ENCODE measurements at regions not wholly inside any gene's neighbourhood (a gene's known extent, or its start where the extent isn't known, plus 50 kb on each side); places are given as distances from the start of the nearest gene placed in this dataset.

DNA sequence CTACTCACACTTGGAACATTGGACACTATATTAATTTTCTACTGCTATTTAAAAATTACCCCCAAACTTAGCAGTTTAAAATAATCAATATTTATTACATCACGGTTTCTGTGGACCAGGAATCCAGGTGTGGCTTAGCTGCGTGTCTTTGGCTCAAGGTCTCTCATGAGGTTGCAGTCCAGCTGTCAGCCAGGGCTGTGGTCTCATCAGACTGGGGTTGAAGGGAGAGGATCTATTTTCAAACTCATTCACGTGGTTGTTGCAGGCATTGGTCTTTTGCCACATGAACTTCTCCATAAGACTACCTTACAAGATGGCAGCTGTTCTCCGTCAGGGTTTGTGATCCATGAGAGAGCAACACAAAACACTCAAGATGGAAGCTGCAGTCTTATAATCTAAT is 343.0 kb downstream of the BCAT1 start:
- DNase-seq (ENCODE audit: low read depth in 2 of 2): no peak

DNA sequence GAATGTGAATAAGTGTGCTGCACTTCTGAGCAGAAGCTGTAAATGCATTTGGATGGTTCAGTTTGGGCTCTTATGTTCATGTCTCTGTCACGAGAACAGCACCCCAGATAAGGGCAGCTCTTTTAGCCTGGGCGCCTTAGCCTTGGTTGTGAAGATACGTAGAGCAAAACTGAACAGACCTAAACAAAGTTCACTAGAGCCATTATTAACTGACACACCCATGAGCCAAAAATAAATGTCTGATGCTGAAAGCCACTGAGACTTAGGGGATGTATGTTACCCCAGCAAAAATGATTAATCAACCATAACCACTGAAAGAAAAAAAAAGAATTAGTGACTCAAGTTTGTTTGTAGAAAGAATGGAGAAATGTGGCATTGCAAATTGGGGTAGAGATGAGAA is 343.4 kb downstream of the BCAT1 start:
- DNase-seq (ENCODE audit: low read depth in 2 of 2): no peak

DNA sequence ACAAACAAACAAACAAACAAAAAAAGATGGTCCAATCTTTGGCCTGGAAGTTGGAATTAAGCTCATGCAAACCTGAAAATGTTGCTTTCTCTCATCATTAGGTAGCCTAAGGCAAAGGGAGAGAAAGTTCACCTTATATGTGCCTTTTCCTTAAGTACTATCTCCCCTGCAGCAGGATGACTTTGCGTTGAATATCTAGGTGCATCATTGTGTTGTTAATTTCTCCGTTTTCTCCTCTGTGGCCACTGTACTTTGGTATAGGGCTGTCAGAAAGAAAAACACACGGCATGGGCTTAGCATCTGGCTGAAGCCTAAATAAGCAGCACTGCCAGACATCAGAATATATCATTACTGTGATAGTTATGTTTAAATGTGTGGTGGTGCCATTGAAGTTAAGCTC is 345.5 kb downstream of the BCAT1 start:
- no peak for DNase-seq (ENCODE audit: low read depth in 2 of 2)

DNA sequence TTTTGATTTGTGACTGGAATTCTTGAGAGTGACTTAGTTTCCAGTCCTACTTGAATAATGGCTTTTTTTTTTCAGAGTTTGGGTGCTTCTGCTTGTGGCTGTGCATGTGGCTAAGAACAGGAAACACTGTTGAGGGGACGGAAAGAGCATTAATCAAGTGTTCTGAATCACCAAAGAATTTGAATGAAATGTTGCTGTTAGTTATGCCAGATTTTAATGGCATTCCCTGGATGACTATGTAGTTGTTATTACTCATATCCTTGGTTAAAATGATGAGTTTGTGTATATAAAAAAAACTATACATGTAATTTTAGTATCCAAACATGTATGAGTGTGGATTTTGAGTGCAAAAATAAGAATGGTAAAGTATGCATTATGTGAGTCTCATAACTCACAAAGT is 347.9 kb downstream of the BCAT1 start:
- peak; percentile 72 to 82 for DNase-seq (ENCODE audit: low read depth in 2 of 2)

DNA sequence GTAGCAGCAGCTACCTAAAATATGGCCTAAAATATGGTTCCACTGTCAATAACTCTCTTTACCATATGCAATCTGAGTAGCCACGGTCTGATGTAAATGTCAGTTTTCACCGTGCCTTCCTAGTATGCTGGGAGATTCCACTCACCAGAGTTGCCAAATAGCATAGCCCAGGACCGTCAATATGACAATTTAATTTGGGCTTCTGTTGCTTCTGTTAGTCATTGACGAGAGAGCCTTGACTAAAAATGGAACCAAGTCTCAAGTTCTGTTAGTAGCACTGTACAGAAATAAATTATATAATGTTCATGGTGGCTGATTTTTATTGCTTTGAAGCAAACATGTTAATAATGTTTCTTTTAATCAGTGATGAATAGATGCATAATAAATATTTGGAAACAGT is 348.4 kb downstream of the BCAT1 start:
- DNase-seq (ENCODE audit: low read depth in 2 of 2): no peak

DNA sequence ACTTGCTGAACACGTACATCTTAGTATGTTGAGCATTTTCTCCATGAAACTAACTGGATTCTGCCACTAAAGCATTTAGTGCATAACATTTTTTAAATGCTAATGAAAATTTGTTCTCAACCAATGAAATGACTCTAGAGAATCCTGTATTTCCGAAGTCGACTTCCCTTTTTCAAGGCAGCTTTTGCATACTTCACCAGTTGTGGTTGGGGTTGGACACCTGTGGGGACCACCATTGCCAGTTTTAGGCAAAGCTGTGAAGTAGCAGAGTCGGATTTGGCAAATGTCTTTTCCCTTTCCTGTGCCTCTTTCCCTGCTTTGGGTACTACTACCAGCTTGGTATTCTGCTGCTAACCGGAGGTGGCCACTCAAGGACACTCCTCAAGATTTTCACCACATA is 349.2 kb downstream of the BCAT1 start:
- no peak for DNase-seq (ENCODE audit: low read depth in 2 of 2)

DNA sequence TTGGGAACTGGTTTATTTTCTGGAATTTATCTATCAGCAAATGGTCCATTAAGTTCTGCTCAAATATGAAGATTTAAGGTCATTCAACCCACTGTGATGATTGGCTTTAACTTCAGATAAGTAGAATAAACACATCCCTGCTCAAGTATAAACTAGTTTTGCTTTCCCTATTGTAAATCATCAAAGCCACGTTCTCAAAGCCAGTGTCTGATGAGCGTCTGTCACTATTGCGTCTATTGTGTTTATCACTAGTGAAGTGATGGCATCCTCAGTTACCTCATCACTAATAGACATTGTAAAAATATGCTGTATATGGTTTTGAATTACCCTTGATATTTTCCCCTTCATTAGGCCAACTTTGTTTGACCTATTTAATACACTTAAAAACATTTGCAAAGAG is 351.3 kb downstream of the BCAT1 start:
- DNase-seq (ENCODE audit: low read depth in 2 of 2): no peak

DNA sequence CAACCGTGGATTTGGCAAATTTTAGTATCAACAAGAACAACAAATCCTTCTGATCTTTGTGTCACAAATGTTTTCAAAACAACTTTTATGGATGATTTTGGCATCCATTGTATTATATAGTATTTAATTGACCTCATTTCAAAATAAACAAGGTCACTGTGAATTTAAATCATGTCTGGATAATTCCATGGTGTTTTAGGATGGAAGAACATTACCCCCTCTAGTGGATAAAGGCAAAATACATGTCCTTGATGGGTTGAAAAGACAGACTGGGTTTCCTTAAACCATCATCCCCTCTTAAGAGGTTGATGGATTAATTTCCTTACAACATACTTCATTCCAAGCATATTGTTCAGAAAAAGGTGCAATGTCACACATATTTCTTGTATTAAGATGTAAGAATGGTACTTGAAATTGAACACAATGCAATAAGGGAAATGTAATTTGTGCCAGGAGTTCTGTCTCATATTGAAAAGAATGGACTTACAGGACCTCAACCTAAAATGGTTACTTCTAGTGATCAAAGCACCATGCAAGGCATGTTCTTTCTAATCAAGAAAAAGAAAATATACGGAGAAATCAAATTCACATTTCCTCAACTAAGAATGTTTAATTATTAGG is 352.0 kb downstream of the BCAT1 start:
- DNase-seq (ENCODE audit: low read depth in 2 of 2): peak; percentile 47 to 54

DNA sequence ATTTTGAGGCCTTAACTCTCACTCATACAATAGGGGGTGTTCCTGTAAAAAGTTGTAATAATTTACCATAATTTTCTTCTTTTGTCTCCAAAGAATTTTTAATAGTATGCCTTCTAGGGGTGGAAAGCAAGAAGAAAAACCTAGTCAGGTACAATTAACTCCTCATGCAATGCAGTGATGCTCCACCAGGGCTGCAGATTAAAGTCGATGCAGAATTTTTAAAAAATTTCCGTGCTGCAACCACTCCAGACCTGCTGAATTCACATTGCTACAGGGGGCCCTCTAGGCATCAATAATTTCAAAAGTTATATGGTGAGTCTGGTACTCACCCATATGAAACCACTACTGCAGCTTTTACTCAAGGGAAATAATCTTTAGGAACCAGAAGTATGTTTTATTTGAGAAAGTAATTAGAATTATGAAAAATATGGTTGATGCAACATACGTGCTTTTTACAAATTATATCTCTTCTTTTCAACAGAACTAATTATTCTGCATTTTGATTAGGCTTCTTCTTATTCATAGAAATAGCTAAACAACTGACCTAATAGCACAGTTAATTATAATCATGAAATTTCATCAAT is 353.2 kb downstream of the BCAT1 start:
- peak in 1 of 2 donors; percentile 23 for DNase-seq (ENCODE audit: low read depth in 2 of 2)

DNA sequence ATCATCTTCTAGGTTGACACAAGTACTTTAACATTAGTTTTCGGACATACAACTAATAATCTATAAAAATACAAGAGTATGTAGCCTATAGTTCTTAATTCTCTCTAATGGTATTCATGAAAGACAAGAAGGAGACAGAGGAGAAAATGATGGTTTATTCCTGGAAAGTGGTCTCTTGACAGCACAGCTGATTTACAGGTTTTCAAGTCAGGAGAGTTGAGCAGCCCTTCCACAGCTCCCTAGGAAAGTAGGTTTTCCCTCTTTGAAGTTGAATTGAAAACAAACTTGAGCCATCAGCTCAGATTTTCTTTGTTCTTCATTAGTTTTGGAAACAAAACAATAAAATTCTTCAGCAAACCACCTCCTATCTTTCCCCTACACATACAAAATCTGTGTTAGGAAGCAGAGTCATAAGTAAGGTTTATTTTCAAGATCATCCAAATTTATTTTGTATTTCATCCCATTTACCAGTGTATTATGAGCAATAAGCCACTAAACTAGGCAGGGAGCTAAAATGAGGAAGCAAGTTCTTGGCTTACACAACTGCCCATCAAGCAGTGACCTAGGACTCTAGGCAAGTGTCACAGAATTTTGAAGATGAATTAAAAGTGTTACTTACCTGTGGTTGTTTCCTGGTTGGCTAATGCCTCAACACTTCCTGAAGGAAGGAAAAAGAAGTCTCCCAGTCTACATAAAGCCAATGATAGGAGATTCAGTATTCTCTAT is 357.0 kb downstream of the BCAT1 start:
- DNase-seq (ENCODE audit: low read depth in 2 of 2): no peak

DNA sequence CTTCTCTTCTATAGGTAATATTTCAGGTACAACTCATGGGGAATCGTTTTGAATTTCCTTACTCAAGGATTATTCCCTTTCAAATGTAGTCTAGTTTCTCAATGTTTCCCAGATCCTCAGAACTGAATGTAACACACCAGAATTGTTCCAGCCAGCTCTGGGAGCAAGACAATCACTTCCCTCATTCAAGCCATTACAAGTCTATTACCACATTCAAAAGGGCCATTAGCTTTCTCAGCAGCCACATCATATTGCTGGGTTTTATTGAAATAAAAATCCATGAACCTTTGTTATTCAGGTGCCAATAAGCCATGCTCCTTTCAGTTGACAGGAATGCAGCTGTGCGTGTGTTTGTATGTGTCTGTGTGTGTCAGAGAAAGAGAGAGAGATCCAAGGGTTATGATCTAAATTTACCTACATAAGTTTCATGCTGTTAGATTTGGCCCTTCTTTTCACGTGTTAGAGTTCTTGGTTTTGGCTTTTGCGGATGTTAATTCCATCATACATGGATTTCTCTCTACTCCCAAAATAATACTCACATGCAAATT is 357.7 kb downstream of the BCAT1 start:
- no peak for DNase-seq (ENCODE audit: low read depth in 2 of 2)

DNA sequence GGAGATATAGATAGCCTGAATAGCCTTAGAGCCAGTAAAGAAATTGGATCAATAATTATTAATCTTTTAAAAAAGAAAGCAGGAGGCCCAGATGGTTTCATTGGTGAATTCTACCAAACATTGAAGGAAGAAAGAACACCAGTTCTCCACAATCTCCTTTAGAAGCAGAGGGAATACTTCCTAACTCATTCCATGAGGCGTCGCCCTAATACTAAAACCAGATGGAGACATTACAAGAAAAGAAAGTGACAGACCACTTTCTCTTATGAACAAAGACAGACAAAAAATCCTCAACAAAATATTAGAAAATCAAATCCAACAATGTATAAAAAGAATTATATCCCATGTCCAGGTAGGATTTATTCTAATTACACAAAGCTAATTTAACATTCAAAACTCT is 362.6 kb downstream of the BCAT1 start:
- DNase-seq (ENCODE audit: low read depth in 2 of 2): no peak

DNA sequence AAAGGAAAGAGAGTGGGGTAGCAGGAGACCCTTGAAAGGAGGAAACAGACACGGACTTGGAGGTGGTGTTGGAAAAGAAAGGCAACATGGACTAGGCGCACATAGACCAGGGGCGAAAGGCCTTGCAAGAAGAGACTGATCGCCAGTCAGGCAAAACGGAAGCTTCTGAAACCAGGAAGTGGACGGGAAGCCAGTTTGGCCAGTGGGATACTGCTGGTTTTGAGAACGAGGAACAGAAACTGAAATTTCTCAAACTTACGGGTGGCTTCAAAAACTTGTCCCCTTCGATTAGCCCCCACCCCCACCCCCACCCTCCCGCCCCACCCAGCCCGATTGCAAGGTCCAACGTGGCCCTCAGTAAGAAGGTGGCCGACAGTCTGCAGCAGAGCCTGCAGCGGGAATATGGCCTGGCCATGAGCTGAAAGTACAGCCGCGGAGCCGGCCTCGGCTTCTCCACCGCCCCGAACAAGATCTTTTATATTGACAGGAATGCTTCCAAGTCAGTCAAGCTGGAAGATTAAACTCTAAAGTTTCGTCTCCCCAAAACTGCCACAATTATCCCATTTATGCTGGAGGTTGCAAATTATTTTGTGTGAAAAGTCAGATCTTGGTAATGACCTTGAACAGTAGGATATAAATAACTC is 364.7 kb downstream of the BCAT1 start:
- no peak for DNase-seq (ENCODE audit: low read depth in 2 of 2)

DNA sequence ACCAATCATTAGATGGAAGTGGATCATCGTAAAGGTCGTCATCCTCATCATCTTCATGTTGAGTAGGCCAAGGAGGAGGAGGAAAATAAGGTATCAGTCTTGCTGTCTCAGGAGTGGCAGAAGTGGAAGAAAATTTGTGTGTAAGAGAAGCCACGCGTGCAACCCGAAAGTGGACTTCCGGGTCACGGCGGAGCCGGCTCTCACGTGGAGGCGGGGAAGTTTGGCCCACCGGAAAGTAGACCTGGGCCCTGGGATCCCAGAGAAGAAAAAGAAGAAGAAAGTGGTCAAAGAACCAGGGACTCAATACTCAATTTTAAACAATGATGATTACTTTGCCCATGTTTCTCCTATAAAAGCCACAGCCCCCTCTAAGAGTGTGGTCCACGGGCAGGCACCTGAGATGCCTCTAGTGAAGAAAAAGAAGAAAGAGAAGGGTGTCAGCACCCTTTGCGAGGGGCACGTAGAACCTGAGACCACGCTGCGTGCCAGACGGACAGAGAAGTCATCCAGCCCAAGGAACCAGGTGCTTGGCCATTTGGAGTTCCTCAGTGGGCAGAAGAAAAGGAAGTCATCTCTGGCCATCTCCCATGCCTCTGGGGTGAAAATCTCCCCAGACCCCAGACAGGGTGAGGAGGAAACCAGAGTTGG is 365.8 kb downstream of the BCAT1 start:
- DNase-seq (ENCODE audit: low read depth in 2 of 2): no peak

DNA sequence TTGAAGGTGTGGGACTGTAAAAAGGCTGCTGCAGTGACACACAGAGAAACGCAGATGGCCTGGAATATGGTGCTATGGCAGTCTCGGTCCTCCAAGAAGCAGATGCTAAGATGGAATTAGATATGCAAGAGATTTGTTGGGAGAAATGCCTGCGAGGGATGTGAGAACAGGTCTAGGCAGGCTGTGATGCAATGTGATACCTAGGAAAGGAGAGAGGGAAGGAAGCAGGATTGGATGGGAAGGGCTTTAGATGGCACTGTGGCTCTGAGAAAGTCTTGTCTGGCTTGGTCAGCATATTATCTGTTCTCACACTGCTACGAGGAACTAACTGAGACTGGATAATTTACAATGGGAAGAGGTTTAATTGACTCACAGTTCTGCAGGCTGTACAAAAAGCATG is 374.4 kb downstream of the BCAT1 start:
- DNase-seq (ENCODE audit: low read depth in 2 of 2): no peak

DNA sequence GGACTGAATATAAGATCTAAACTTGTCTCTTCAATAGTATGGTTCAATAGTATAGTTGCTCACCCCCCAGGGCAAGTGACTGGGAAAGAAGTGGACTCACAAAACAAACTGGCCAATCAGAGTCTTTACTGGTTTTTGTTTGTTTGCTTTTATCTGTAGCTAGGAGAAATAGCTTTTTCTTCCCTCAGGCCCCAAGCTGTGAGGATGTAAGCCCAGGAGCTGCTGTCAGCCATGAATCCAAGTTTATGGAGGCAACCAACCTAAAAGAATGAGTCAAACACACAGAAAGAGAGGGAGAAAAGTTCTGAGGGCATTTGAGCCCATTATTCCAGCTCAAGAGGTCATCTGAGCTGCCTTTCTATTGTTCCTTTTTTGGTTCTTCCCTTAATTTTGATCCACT is 375.3 kb downstream of the BCAT1 start:
- DNase-seq (ENCODE audit: low read depth in 2 of 2): no peak

DNA sequence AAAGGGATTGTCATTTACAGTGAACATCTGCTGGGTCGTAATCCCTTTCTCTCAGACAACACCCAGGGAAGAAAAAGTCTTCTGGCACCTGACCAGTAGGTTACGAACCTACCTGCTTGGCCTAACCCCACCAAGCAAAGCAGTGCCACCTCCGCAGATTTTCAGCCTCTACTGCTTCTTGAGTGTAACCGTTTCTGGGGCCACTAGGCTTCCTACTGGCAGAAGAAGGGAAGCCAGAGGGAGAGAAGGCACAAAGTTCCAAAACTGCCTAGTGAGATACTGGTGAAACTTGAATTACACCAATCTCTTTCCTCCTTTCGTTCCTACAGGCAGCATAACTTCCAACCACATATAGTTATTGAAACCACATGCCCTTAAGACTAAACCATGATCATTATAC is 383.6 kb downstream of the BCAT1 start:
- DNase-seq (ENCODE audit: low read depth in 2 of 2): no peak

DNA sequence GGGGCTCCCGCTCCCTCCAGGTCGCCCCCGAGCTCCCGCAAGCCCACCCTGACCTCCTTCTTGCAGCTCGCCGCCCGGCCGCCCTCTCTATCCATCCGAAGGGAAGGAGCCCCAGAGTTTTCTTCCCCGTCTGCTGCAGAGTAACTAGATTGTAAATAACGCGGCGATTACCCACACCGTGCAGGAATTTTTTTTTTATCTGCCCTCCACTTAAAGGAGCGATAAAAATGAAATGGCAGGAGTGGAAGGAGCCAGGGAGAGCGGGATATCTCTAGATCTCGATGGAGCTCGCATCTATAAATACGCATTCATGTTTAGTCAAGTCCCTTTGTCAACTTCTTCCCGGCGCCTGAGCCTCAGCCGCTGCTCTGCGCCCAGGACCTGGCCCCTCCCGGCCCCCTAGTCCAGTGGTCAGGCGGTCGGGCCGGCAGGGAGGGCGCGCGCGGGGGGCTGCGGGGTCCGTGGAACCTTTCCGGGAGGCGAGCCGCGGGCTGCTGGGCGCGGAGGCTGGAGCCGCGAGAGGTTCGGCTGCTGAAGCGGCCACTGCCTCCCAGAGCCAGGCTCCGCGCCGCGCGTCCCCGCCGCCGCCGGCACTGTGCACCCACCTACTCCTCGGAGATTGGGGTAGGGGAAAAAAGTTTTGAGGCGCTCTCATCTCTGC is 386.0 kb downstream of the BCAT1 start:
- peak; percentile 28 to 33 for DNase-seq (ENCODE audit: low read depth in 2 of 2)

DNA sequence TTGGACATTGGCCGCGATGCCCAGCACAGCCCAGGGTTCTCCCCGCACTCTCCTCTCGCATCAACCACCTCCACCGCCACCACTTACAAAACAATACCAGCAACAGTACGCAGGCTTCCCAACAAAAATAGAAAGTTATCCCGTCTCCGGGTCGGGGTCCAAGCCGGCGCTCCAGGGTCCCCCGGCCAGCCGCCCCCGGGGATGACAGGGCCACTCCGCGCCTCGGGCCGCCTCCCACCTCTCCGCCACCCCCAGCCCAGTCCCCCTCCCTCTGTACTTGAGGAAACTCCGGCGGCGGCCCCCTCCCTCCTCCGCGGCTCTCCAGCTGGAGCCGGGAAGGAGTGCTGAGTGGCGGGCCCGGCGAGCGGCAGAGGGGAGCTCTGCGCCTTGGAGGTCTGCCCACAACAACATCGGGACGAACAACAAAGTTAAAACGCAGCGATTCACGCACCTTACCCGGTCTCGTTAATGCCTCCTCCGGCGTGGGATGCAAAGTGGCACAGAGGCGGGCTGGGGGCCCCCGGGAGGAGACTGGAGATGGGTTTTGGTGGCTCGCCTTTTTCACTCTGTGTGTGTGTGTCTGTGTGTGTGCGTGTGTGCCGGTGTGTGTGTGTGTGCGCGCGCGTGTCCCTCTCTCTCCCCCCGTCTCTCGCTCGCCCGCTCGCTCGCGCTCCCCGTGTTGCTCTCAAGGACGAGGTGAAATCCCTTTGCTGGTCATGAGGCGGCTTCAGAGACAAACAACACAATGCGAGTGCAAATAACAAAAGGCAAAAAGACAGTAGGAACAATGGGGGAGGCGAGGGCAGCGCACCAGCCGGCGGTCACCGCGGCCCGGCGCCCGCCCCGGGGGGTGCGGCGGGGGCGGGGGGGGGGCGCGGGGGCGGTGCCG is 386.8 kb downstream of the BCAT1 start:
- peak; percentile 41 to 44 for DNase-seq (ENCODE audit: low read depth in 2 of 2)

DNA sequence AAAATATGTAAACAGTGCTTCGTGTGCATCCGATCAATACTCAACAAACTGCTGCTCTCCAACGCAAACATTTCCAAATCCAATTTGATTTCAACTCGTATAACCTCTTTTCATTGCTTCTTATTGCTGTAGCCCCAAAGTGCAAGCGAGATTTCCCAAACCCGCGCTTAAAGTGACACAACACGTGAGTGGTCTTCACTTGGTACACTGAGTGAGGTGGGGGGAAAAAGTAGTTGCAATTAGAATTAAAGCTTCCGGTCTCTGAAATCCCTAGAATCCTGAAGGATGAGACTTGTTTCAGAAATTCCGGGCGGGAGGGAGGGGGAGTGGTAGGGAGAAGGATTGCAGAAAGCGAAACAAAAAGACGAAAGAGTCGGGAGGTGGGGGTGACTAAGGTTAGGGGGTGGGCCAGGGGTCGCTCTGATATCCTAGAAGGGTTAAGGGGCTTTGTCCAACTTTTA is 387.5 kb downstream of the BCAT1 start:
- DNase-seq (ENCODE audit: low read depth in 2 of 2): peak in 1 of 2 donors; percentile 3
